H54 (cell line): ENCODE measurements at regions not wholly inside any gene's neighbourhood (a gene's known extent, or its start where the extent isn't known, plus 50 kb on each side); places are given as distances from the start of the nearest gene placed in this dataset.
"Not testable (repeated sequence)": the region's sequence is repeated elsewhere in the genome, so short reads cannot be mapped to it uniquely, and the experiment has no call there.

Experiments
- DNase-seq: peaks from one replicate; pipeline ENCODE4 v3.0.0; 2011; ENCODE audit warnings: low spot score, mixed read lengths; ENCODE audit not compliant: insufficient read length
- FAIRE-seq: peaks from 3 replicates; lab custom pipeline; 2011; peaks lifted over from hg19 to GRCh38; lab: Jason Lieb, UNC
- POLR2A ChIP-seq: IDR thresholded peaks from 2 replicates; pipeline ENCODE4 v1.6.1; 2011; ENCODE audit warnings: low read depth, mild to moderate bottlenecking, low read length

GRCh38 chr10:34058845-34059614 lies 724.6 kb upstream of the NRP1 start:
- TF ChIP-seq POLR2A: no peak
- DNase-seq (no peak), FAIRE-seq (no peak)

GRCh38 chr10:34055410-34055985 lies 721.0 kb upstream of the NRP1 start:
- DNase-seq, FAIRE-seq: not testable (repeated sequence)

GRCh38 chr10:34049887-34050286 lies 715.4 kb upstream of the NRP1 start:
- DNase-seq: no peak
- no peak for FAIRE-seq
- TF ChIP-seq POLR2A: no peak

GRCh38 chr10:34049469-34049868 lies 715.0 kb upstream of the NRP1 start:
- no peak for FAIRE-seq
- no peak for TF ChIP-seq POLR2A
- no peak for DNase-seq

- TF ChIP-seq POLR2A: no peak
- no peak for FAIRE-seq
- no peak for DNase-seq
These were observed 712.9 kb upstream of the NRP1 start for GRCh38 chr10:34047389-34047788.

GRCh38 chr10:34046506-34047034 lies 712.1 kb upstream of the NRP1 start:
- DNase-seq (no peak), FAIRE-seq (no peak)
- no peak for TF ChIP-seq POLR2A

- FAIRE-seq (no peak), DNase-seq (no peak)
- TF ChIP-seq POLR2A: no peak
These were observed 711.2 kb upstream of the NRP1 start for GRCh38 chr10:34045571-34046190.

- FAIRE-seq (no peak), DNase-seq (no peak)
- TF ChIP-seq POLR2A: no peak
These were observed 707.4 kb upstream of the NRP1 start for GRCh38 chr10:34041871-34042270.

GRCh38 chr10:34037499-34037898 lies 703.0 kb upstream of the NRP1 start:
- DNase-seq: no peak
- TF ChIP-seq POLR2A: no peak
- no peak for FAIRE-seq

GRCh38 chr10:34035241-34035790 lies 700.8 kb upstream of the NRP1 start:
- not testable (repeated sequence) for DNase-seq, FAIRE-seq

GRCh38 chr10:34033078-34033477 lies 698.6 kb upstream of the NRP1 start:
- no peak for TF ChIP-seq POLR2A
- no peak for DNase-seq
- FAIRE-seq: no peak

- DNase-seq: no peak
- TF ChIP-seq POLR2A: no peak
- no peak for FAIRE-seq
These were observed 698.1 kb upstream of the NRP1 start for GRCh38 chr10:34032564-34032963.

- no peak for DNase-seq
- FAIRE-seq: no peak
- TF ChIP-seq POLR2A: no peak
These were observed 696.9 kb upstream of the NRP1 start for GRCh38 chr10:34031400-34031799.

- DNase-seq: no peak
- no peak for FAIRE-seq
- TF ChIP-seq POLR2A: no peak
These were observed 695.0 kb upstream of the NRP1 start for GRCh38 chr10:34029455-34029854.
